IMR-90 (cell line): ENCODE measurements at regions not wholly inside any gene's neighbourhood (a gene's known extent, or its start where the extent isn't known, plus 50 kb on each side); places are given as distances from the start of the nearest gene placed in this dataset.
A peak's percentile ranks its signal among the peaks of the same experiment; 100 is the strongest.

ENCODE experiments used
- ATAC-seq: fragments of 200-7000 bp; cut with Tn5 transposase; 2 replicates; pipeline ENCODE4 v1.9.1; 2020; ENCODE audit warnings: low read depth, mild to moderate bottlenecking, moderate library complexity
- BruUV-seq: library from RNA; stranded (reverse); fragments of 400-500 nt; replicated peaks from 2 replicates; lab custom pipeline; 2021; lab: Mats Ljungman, UMichigan
- CTCF ChIA-PET: fragments of 300-600 bp; formaldehyde crosslinking; extraction: SDS; loops from one replicate; lab custom pipeline; 2021; ENCODE audit warnings: antibody characterized with exemption; lab: Yijun Ruan, JAX
- POLR2A ChIA-PET: fragments of 300-600 bp; sonication (Branson Sonifier 250); formaldehyde crosslinking; loops from one replicate; lab custom pipeline; 2022; ENCODE audit warnings: antibody characterized with exemption; ENCODE audit not compliant: unreplicated experiment; lab: Charles Lee
- DNase-seq: peaks from one replicate; pipeline ENCODE4 v3.0.0; 2013
- H2AFZ ChIP-seq: replicated peaks from 2 replicates; pipeline ENCODE3; 2013; ENCODE audit warnings: low read length, mild to moderate bottlenecking; ENCODE audit not compliant: poor library complexity
- H2AK5ac ChIP-seq: 2 replicates; pipeline ENCODE4 v1.6.1; 2013; ENCODE audit warnings: low read depth, low read length, inconsistent platforms
- H2AK9ac ChIP-seq: replicated peaks from 2 replicates; pipeline ENCODE3; 2013; ENCODE audit warnings: mild to moderate bottlenecking, low read depth, low read length, moderate library complexity; ENCODE audit not compliant: poor library complexity
- H2BK120ac ChIP-seq: 2 replicates; pipeline ENCODE4 v1.6.1; 2013; ENCODE audit warnings: low read depth, low read length, inconsistent platforms
- H2BK15ac ChIP-seq: 3 replicates; pipeline ENCODE4 v1.6.1; 2013; ENCODE audit warnings: low read depth, low read length, inconsistent platforms
- H2BK20ac ChIP-seq: 2 replicates; pipeline ENCODE4 v1.6.1; 2013; ENCODE audit warnings: low read depth, mild to moderate bottlenecking, inconsistent platforms, low read length, moderate library complexity
- H2BK5ac ChIP-seq: 2 replicates; pipeline ENCODE4 v1.6.1; 2013; ENCODE audit warnings: mild to moderate bottlenecking, low read depth, low read length, inconsistent platforms; ENCODE audit not compliant: poor library complexity, severe bottlenecking
- H3K14ac ChIP-seq: replicated peaks from 2 replicates; pipeline ENCODE4 v1.6.1; 2013; ENCODE audit warnings: low read depth, low read length, inconsistent platforms
- H3K18ac ChIP-seq: 2 replicates; pipeline ENCODE4 v1.6.1; 2013; ENCODE audit warnings: low read depth, low read length, control low read depth
- H3K23ac ChIP-seq: 2 replicates; pipeline ENCODE4 v1.6.1; 2013; ENCODE audit warnings: low read depth, low read length, inconsistent platforms
- H3K27ac ChIP-seq: 2 replicates; pipeline ENCODE4 v1.5.1; 2013; ENCODE audit warnings: mild to moderate bottlenecking, control low read depth, low read length; ENCODE audit not compliant: insufficient read depth
- H3K27me3 ChIP-seq: 2 replicates; pipeline ENCODE4 v1.6.1; 2013; ENCODE audit warnings: low read length; ENCODE audit not compliant: control insufficient read depth, insufficient read depth
- H3K36me3 ChIP-seq: 2 replicates; pipeline ENCODE4 v1.6.1; 2013; ENCODE audit warnings: low read length, mixed read lengths; ENCODE audit not compliant: control insufficient read depth, insufficient read depth
- H3K4ac ChIP-seq: 2 replicates; pipeline ENCODE4 v1.6.1; 2013; ENCODE audit warnings: low read depth, low read length, inconsistent platforms
- H3K4me1 ChIP-seq: 2 replicates; pipeline ENCODE4 v1.6.1; 2013; ENCODE audit warnings: low read length, mixed read lengths; ENCODE audit not compliant: control insufficient read depth, insufficient read depth
- H3K4me2 ChIP-seq: 2 replicates; pipeline ENCODE4 v1.6.1; 2013; ENCODE audit warnings: low read depth, mild to moderate bottlenecking, control low read depth, low read length, moderate library complexity
- H3K4me3 ChIP-seq: 2 replicates; pipeline ENCODE4 v1.5.1; 2013; ENCODE audit warnings: low read depth, mild to moderate bottlenecking, control low read depth, low read length, moderate library complexity; ENCODE audit not compliant: insufficient read depth
- H3K56ac ChIP-seq: 2 replicates; pipeline ENCODE4 v1.6.1; 2013; ENCODE audit warnings: low read length, inconsistent platforms; ENCODE audit not compliant: insufficient read depth; ENCODE audit errors: extremely low read depth
- H3K79me1 ChIP-seq, 2 experiments: 2 replicates each; pipeline ENCODE4 v1.6.1; 2013; ENCODE audit warnings: low read length in 2 of 2, inconsistent platforms in 1 of 2, low read depth in 1 of 2
- H3K9ac ChIP-seq: 2 replicates; pipeline ENCODE4 v1.6.1; 2013; ENCODE audit warnings: low read depth, low read length, control low read depth
- H3K9me1 ChIP-seq: 2 replicates; pipeline ENCODE4 v1.6.1; 2013; ENCODE audit warnings: low read length, inconsistent platforms; ENCODE audit not compliant: insufficient read depth
- H3K9me3 ChIP-seq: 2 replicates; pipeline ENCODE4 v1.6.1; 2013; ENCODE audit warnings: low read length; ENCODE audit not compliant: control insufficient read depth, insufficient read depth
- H4K20me1 ChIP-seq: 2 replicates; pipeline ENCODE4 v1.6.1; 2013; ENCODE audit warnings: low read length, inconsistent platforms; ENCODE audit not compliant: insufficient read depth
- H4K5ac ChIP-seq: 2 replicates; pipeline ENCODE4 v1.6.1; 2013; ENCODE audit warnings: mild to moderate bottlenecking, low read depth, low read length, control low read depth
- H4K8ac ChIP-seq, 2 experiments: 2 replicates each; pipeline ENCODE4 v1.6.1; 2013; ENCODE audit warnings: low read depth in 2 of 2, low read length in 2 of 2, control low read depth in 1 of 2, inconsistent platforms in 1 of 2
- H4K91ac ChIP-seq: 2 replicates; pipeline ENCODE4 v1.6.1; 2013; ENCODE audit warnings: low read depth, low read length, inconsistent platforms; ENCODE audit not compliant: insufficient read depth
- CEBPB ChIP-seq: IDR thresholded peaks from 2 replicates; pipeline ENCODE4 v1.6.1; 2012; ENCODE audit warnings: low read depth, low read length, improper control_type of control experiment
- MXI1 ChIP-seq: IDR thresholded peaks from 2 replicates; pipeline ENCODE4 v1.6.1; 2012; ENCODE audit warnings: low read depth, mild to moderate bottlenecking, low read length, moderate library complexity, borderline replicate concordance
- WGBS, 2 experiments: methylation state at CpG; one replicate each; pipeline versions ENCODE4 v1.1.5 to v1.1.7; 2013; ENCODE audit warnings: missing lambda C conversion rate in 2 of 2; ENCODE audit not compliant: insufficient read length in 1 of 2; ENCODE audit errors: extremely low coverage in 2 of 2; 5-methylcytosine and 5-hydroxymethylcytosine counted together
- dilution Hi-C: fragments of 300-500 bp; cut with HindIII; formaldehyde crosslinking; loops from one replicate; pipeline ENCODE4 v1.14.3; 2018; ENCODE audit warnings: low sequenced_read_pairs; ENCODE audit not compliant: unreplicated experiment
- in situ Hi-C: fragments of 300-500 bp; cut with MboI; formaldehyde crosslinking; loops from 3 replicates; pipeline ENCODE4 v1.14.3; 2019; ENCODE audit warnings: low sequenced_read_pairs, inconsistent platforms, mixed read lengths
- intact Hi-C: fragments of 100-400 bp; cut with micrococcal nuclease; formaldehyde crosslinking; loops from 2 replicates; pipeline ENCODE4 v1.10.0; 2022

DNA sequence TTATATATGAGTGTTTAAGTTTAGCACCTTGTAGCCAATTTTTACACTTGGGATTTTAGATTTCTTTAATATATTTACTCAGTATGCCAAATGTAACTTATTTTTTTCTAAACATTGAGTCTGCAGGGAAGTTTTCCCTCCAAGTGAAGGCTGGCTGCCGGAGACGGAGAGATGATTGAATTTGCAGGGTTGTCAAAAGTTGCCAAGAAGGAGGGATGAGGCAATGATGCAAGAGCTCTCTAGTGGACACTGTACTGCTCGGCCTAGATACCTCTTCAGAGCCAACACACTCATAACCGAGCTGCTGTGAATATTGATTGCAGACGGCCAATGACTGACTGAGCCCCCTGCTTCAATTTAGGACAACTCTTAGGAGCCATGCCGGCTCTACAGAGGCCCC lies 318.6 kb upstream of the CASK start:
- Histone ChIP-seq H3K4me2 (no peak overlapping the region), H4K5ac (no peak overlapping the region), H3K27ac (no peak overlapping the region), H3K14ac (no peak overlapping the region), H4K20me1 (no peaks in the 10 kb centered on the region), H2BK5ac (no peak overlapping the region), H3K36me3 (no peaks in the 10 kb centered on the region), H2BK120ac (no peak overlapping the region), H3K79me1 (no peaks in the 10 kb centered on the region), H3K9me1 (no peaks in the 10 kb centered on the region), H3K23ac (no peak overlapping the region), H4K8ac (no peak overlapping the region), H3K9me3 (no peaks in the 10 kb centered on the region), H2AFZ (no peak overlapping the region), H2AK9ac (no peak overlapping the region), H2AK5ac (no peak overlapping the region), H3K4me1 (no peaks in the 10 kb centered on the region; the same call in 1 of the 2 replicates), H3K18ac (no peak overlapping the region), H3K4me3 (no peak overlapping the region), H4K91ac (no peak overlapping the region), H2BK15ac (no peak overlapping the region), H3K9ac (no peak overlapping the region), H3K56ac (no peak overlapping the region), H3K4ac (no peak overlapping the region), H2BK20ac (no peak overlapping the region), H3K27me3 (peaks cover 6% of the 10 kb centered on the region)
- CTCF ChIA-PET: no interaction called here
- dilution Hi-C loops: no loop called here
- WGBS, 2 experiments: no CpG with 5 or more reads among the region's 6 CpGs
- ATAC-seq: no peak
- TF ChIP-seq MXI1: no peak
- 0 out of 2 replicates have a peak, but pooled peaks have one; percentile 3 for TF ChIP-seq CEBPB
- no peak for DNase-seq
- in situ Hi-C loops: no loop called here
- BruUV-seq: no TSS peak
- POLR2A ChIA-PET: no interaction called here
- intact Hi-C loops: no loop called here
